Suprapubic skin (tissue), 4 donors: ENCODE measurements at regions not wholly inside any gene's neighbourhood (a gene's known extent, or its start where the extent isn't known, plus 50 kb on each side); places are given as distances from the start of the nearest gene placed in this dataset.

Source experiments
- DNase-seq, 2 donors: peaks; one replicate each; pipeline ENCODE4 v3.0.0-alpha.2; 2019; ENCODE audit warnings: low spot score in 2 of 2
- H3K27ac ChIP-seq: fragments of 200-600 bp; sonication (generic); one replicate; pipeline ENCODE4 v1.5.1; 2019
- H3K27me3 ChIP-seq: fragments of 200-600 bp; sonication (generic); one replicate; pipeline ENCODE4 v1.5.1; 2019
- H3K36me3 ChIP-seq: fragments of 200-600 bp; sonication (generic); one replicate; pipeline ENCODE4 v1.5.1; 2019
- H3K4me1 ChIP-seq: fragments of 200-600 bp; sonication (generic); one replicate; pipeline ENCODE4 v1.5.1; 2019
- H3K4me3 ChIP-seq: fragments of 200-600 bp; sonication (generic); one replicate; pipeline ENCODE4 v1.5.1; 2019; ENCODE audit warnings: mild to moderate bottlenecking
- H3K9me3 ChIP-seq: fragments of 200-600 bp; sonication (generic); one replicate; pipeline ENCODE4 v1.5.1; 2019
- CTCF ChIP-seq, 2 donors: fragments of 200-600 bp in 1 of 2; fragments of 450-650 bp in 1 of 2; sonication (generic) in 1 of 2; IDR thresholded peaks; one replicate each; pipeline ENCODE4 v1.5.1; 2016 to 2019; ENCODE audit warnings: antibody characterized with exemption in 2 of 2, mild to moderate bottlenecking in 1 of 2, moderate library complexity in 1 of 2
- EP300 ChIP-seq: sonication (generic); formaldehyde crosslinking; IDR thresholded peaks from one replicate; pipeline ENCODE4 v1.6.1; 2017; ENCODE audit warnings: antibody characterized with exemption
- POLR2A ChIP-seq, 2 donors: fragments of 450-650 bp; IDR thresholded peaks; one replicate each; pipeline ENCODE4 v1.6.1; 2017; ENCODE audit warnings: antibody characterized with exemption in 2 of 2, mild to moderate bottlenecking in 2 of 2, moderate library complexity in 2 of 2
- POLR2AphosphoS5 ChIP-seq, 3 donors: sonication (generic); formaldehyde crosslinking; IDR thresholded peaks; one replicate each; pipeline ENCODE4 v1.6.1; 2017; ENCODE audit warnings: antibody characterized with exemption in 3 of 3
- WGBS: methylation state at CpG from one replicate; pipeline ENCODE4 v1.1.5; 2018; 5-methylcytosine and 5-hydroxymethylcytosine counted together

GRCh38 chr20:60232380-60232779 lies 274.2 kb downstream of the CDH26 start:
- H3K27ac ChIP-seq = no peak overlapping the region
- H3K9me3 ChIP-seq = no peaks in the 10 kb centered on the region
- H3K4me1 ChIP-seq = no peaks in the 10 kb centered on the region
- H3K4me3 ChIP-seq = no peak overlapping the region
- H3K36me3 ChIP-seq = no peaks in the 10 kb centered on the region
- 69% methylated on average over 4 of the region's 4 CpGs for WGBS
- no peak for TF ChIP-seq CTCF (IDR thresholded peaks at IDR 0.05)
- no peak for TF ChIP-seq POLR2AphosphoS5 (IDR thresholded peaks at IDR 0.05)
- TF ChIP-seq EP300 = no peak
- no peak for TF ChIP-seq POLR2A (IDR thresholded peaks at IDR 0.05)
- peaks cover 7% of the 10 kb centered on the region for H3K27me3 ChIP-seq
- DNase-seq = no peak

GRCh38 chr20:60233018-60233630 lies 274.9 kb downstream of the CDH26 start:
- no peaks in the 10 kb centered on the region for H3K9me3 ChIP-seq
- no peak for DNase-seq
- peaks cover 13% of the 10 kb centered on the region for H3K27me3 ChIP-seq
- H3K36me3 ChIP-seq = no peaks in the 10 kb centered on the region
- TF ChIP-seq POLR2AphosphoS5 (IDR thresholded peaks at IDR 0.05) = no peak
- no peak for TF ChIP-seq EP300
- no peak for TF ChIP-seq CTCF (IDR thresholded peaks at IDR 0.05)
- TF ChIP-seq POLR2A (IDR thresholded peaks at IDR 0.05) = no peak
- no peak overlapping the region for H3K27ac ChIP-seq
- no peaks in the 10 kb centered on the region for H3K4me1 ChIP-seq
- 29% methylated on average over 3 of the region's 3 CpGs for WGBS
- no peak overlapping the region for H3K4me3 ChIP-seq

- H3K9me3 ChIP-seq = no peaks in the 10 kb centered on the region
- TF ChIP-seq POLR2AphosphoS5 (IDR thresholded peaks at IDR 0.05) = no peak
- TF ChIP-seq CTCF (IDR thresholded peaks at IDR 0.05) = no peak
- no peak for TF ChIP-seq POLR2A (IDR thresholded peaks at IDR 0.05)
- no peak for TF ChIP-seq EP300
- no peak for DNase-seq
- H3K4me1 ChIP-seq = no peaks in the 10 kb centered on the region
- H3K4me3 ChIP-seq = no peak overlapping the region
- WGBS = 63% methylated on average over 1 of the region's 1 CpG
- H3K36me3 ChIP-seq = no peaks in the 10 kb centered on the region
- H3K27me3 ChIP-seq = peaks cover 32% of the 10 kb centered on the region
- H3K27ac ChIP-seq = no peak overlapping the region
Measured at GRCh38 chr20:60236613-60237012, 278.4 kb downstream of the CDH26 start.

- no peak for DNase-seq
- no peaks in the 10 kb centered on the region for H3K4me1 ChIP-seq
- TF ChIP-seq POLR2AphosphoS5 (IDR thresholded peaks at IDR 0.05) (no peak), POLR2A (IDR thresholded peaks at IDR 0.05) (no peak), CTCF (IDR thresholded peaks at IDR 0.05) (no peak), EP300 (no peak)
- no peaks in the 10 kb centered on the region for H3K9me3 ChIP-seq
- no peaks in the 10 kb centered on the region for H3K36me3 ChIP-seq
- peaks cover 27% of the 10 kb centered on the region for H3K27me3 ChIP-seq
- H3K27ac ChIP-seq = no peak overlapping the region
- H3K4me3 ChIP-seq = no peak overlapping the region
- 91% methylated on average over 7 of the region's 7 CpGs for WGBS
Measured at GRCh38 chr20:60237981-60238380, 279.8 kb downstream of the CDH26 start.

GRCh38 chr20:60238992-60239660 lies 280.9 kb downstream of the CDH26 start:
- DNase-seq = no peak
- 66% methylated on average over 10 of the region's 11 CpGs for WGBS
- H3K9me3 ChIP-seq = no peaks in the 10 kb centered on the region

More at GRCh38 chr20:60238992-60239660, 280.9 kb downstream of the CDH26 start:
- Histone ChIP-seq H3K4me3 (no peak overlapping the region), H3K27me3 (peaks cover 27% of the 10 kb centered on the region), H3K4me1 (no peaks in the 10 kb centered on the region), H3K36me3 (no peaks in the 10 kb centered on the region), H3K27ac (no peak overlapping the region)
- TF ChIP-seq CTCF (IDR thresholded peaks at IDR 0.05) = no peak
- TF ChIP-seq POLR2AphosphoS5 (IDR thresholded peaks at IDR 0.05) = no peak
- TF ChIP-seq POLR2A (IDR thresholded peaks at IDR 0.05) = no peak
- no peak for TF ChIP-seq EP300
